Left colon (tissue), 2 donors: ENCODE measurements at regions not wholly inside any gene's neighbourhood (a gene's known extent, or its start where the extent isn't known, plus 50 kb on each side); places are given as distances from the start of the nearest gene placed in this dataset.

Source experiments
- ATAC-seq: fragments of 200-7000 bp; cut with Tn5 transposase; one replicate; pipeline ENCODE4 v1.9.1; 2020; ENCODE audit warnings: mild to moderate bottlenecking, moderate library complexity
- DNase-seq, 2 donors: peaks; one replicate each; pipeline ENCODE4 v3.0.0-alpha.2; 2020
- intact Hi-C, 2 donors: fragments of 100-400 bp; cut with DNase I in 1 of 2; cut with micrococcal nuclease in 1 of 2; formaldehyde crosslinking; loops; one replicate each; pipeline versions ENCODE4 v1.11.2 to v1.14.0; 2022; cut with DNase I, micrococcal nuclease
- donor health status: DM: no; HTN: no; CAD: no.
- donor health status: DM: yes; HTN: yes; CAD: no.

- intact Hi-C loops = no loop called here
- ATAC-seq (no peak), DNase-seq (no peak)
These were observed 610.2 kb upstream of the SYT4 start for GRCh38 chr18:43887491-43887890.

GRCh38 chr18:43888598-43888997 is 611.3 kb upstream of the SYT4 start:
- intact Hi-C loops = no loop called here
- DNase-seq (no peak), ATAC-seq (no peak)

- ATAC-seq = no peak
- intact Hi-C loops = no loop called here
- DNase-seq = no peak
These were observed 615.8 kb upstream of the SYT4 start for GRCh38 chr18:43893001-43893637.

- intact Hi-C loops = no loop called here
- ATAC-seq = no peak
- no peak for DNase-seq
These were observed 627.0 kb upstream of the SYT4 start for GRCh38 chr18:43904209-43904837.

DNA sequence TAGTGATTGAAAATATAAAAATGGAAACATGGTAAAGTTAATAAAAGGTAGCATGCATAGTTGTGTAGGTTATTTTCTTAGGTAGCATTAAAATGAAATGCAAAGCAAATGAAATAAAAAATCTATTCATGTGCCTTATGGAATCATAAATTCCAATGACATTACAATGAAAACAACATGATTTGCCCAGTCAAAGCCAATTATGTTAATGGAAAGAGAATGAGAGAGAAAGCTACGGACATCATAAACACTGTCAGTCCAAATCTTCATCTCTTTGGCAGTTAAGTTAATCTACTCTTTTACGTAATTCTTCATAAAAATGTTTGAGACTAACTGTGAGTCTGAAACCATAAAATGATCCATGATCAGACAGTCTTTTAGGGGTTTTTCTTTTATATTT is 636.7 kb upstream of the SYT4 start:
- DNase-seq (no peak), ATAC-seq (no peak)
- intact Hi-C loops = no loop called here

DNA sequence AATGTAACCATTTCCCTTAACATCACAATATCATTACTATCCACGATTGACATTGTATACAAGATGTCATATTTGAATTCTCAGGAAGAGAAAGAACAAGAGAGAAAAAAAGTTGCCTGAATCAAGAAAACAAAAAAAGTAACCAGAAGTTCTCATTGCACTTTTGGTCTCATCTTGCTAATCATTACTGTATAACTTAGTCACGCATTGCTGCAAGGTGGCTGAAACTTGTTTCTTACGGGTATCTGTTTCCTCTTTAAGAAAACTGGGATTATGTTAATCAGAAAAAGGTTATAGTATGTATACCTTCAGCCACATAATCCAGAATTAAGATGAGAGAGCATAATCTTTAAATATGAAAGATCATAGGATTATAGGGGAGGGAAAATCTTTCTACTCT is 639.7 kb upstream of the SYT4 start:
- no peak for DNase-seq
- intact Hi-C loops = no loop called here
- no peak for ATAC-seq

DNA sequence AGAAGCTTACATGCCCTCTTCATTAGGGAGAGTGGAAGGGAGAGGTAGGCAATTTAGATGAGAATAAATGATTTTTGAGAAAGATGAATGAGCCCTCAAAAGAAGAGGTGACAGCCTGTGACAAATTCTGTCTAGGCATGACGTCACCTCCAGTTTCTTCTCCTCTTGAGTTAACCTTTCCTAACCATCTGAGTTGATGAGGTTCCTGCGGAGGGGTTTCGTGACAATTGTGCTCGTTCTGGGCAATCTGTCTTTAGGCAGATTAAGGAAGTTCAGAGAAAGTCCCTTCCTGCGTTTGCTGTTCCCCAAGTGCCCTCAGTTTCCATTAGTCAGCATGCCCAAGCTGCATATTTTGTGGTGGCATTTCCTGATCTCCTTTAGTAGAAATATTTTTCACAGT is 640.2 kb upstream of the SYT4 start:
- no peak for ATAC-seq
- intact Hi-C loops = no loop called here
- DNase-seq = no peak

DNA sequence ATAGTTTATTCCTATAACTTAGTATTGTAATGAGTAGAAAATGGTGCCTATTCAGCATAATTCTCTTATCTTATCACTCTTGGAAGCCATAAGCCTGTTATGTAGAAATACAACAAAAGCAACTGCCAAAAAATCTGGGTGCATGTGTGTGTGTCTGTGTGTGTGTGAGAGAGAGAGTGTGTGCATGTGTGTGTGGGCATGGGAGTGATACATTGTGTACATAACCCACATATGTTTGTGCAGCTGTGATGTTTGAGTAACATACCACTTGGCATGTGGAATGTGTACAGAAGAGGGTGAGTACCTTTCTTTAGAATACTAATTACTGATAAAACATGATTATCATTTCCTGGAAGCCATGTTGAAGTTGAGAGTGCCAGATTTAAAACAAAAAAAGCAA is 642.3 kb upstream of the SYT4 start:
- no peak for DNase-seq
- ATAC-seq = no peak
- intact Hi-C loops = no loop called here

DNA sequence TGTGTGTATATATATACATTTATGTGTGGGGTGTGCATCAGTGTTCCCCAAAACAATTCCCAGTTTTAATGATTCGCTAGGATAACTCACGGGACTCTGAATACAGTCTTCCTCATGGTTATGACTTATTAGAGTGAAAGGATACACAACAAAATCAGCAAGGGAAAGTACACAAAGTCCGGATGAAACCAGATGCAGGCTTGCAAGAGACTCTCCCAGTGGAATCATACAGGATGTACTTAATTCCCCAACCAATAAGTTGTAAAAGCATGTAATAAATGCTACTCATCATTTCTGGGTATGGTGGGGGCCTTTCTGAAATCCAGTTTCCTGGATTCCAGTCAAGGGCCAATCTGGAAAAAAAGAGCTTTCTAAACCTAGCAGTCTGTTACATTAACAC is 654.1 kb upstream of the SYT4 start:
- no peak for ATAC-seq
- DNase-seq = no peak
- intact Hi-C loops = no loop called here

DNA sequence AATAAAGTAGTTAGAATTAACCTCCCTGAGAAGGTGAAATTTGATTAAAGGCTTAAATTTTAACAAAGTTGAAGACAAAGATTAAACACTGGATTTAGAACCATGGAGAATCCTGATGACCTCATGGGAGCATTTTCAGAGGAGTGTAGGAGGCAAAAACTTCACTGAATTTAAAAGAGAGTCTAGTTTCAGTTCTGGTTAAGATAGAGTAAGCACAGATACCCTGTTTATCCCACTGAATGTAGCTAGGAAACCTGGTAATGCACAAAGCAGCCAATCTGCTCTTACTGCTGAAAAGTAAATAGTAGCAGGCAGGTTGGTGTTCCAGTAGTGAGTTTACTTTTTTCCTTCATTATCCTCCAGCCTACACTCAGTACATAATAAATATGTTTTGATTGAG is 654.9 kb upstream of the SYT4 start:
- intact Hi-C loops = no loop called here
- ATAC-seq (no peak), DNase-seq (no peak)

DNA sequence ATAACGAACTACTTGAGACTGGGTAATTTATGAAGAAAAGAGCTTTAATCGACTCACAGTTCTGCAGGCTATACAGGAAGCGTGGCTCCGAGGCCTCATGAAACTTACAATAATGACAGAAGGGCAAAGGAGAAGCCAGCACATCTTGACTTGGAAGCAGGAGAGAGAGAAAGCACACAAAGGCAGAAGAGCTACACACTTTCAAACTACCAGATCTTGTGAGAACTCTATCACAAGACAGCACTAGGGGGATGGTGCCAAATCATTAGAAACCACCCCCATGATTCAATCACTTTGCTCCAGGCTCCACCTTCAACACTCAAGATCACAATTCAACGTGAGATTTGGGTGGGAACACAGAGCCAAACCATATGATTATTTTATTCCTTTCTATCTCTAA is 655.9 kb upstream of the SYT4 start:
- DNase-seq (no peak), ATAC-seq (no peak)
- intact Hi-C loops = no loop called here

- no peak for DNase-seq
- no peak for ATAC-seq
- intact Hi-C loops = no loop called here
These were observed 657.0 kb upstream of the SYT4 start for GRCh38 chr18:43934322-43934721.

GRCh38 chr18:43934781-43935471 is 657.6 kb upstream of the SYT4 start:
- ATAC-seq (no peak), DNase-seq (no peak)
- intact Hi-C loops = no loop called here

DNA sequence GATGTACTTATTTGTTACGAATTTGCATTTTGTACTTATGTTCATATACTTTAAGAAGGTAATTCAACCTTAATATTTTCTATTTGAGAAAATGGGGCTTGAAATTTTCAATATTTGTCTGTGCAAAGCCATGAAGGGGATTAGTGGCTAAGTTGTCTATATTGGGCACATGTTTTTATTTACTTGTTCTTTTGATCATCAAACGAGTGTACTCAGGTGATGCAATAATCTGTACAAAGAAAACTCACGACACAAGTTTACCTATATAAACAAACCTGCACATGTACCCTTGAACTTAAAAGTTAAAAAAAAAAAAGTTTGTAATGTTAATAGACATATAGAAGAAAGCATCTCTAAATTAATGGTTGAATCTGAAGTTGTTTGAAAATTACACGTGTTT is 658.9 kb upstream of the SYT4 start:
- intact Hi-C loops = no loop called here
- ATAC-seq (no peak), DNase-seq (no peak)

DNA sequence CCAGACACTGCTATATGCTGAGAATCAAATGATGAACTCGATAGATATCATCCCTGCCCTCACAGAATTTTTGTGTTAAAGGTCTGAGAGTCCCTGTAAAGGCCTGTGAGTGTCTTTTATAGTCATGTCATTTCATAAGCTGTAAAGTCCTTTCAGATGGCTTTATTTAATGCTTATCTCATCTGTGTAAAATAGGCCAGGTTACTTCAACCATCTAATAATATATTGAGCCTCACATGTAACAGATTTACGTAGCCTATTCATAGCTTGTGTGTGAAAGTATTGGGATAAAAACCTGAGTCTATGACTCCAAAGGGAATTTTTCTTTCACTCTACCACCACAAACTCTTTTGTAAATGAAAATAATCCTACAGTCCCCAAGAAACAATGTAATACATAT is 672.0 kb upstream of the SYT4 start:
- DNase-seq (no peak), ATAC-seq (no peak)
- intact Hi-C loops = no loop called here

- ATAC-seq = no peak
- DNase-seq = no peak
- intact Hi-C loops = no loop called here
These were observed 672.8 kb upstream of the SYT4 start for GRCh38 chr18:43950062-43950461.

DNA sequence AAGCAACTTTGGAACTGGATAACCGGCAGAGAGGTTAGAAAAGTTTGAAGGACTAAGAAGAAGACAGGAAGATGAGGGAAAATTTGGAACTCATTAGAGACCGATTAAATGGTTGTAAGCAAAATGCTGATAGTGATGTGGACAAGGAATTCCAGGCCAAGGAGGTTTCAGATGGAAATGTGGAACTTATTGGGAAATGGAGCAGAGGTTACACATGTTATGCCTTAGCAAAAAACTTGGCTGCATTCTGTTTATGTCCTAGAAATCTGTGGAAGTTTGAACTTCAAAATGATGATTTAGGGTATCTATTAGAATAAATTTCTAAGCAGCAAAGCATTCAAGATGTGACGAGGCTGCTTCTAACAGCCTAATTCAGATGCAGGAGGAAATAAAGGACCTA is 675.1 kb upstream of the SYT4 start:
- ATAC-seq (no peak), DNase-seq (no peak)

GRCh38 chr18:43961722-43962121 is 684.4 kb upstream of the SYT4 start:
- intact Hi-C loops = no loop called here
- DNase-seq = no peak
- no peak for ATAC-seq

More for the DNA sequence above, 675.1 kb upstream of the SYT4 start:
- intact Hi-C loops = no loop called here

DNA sequence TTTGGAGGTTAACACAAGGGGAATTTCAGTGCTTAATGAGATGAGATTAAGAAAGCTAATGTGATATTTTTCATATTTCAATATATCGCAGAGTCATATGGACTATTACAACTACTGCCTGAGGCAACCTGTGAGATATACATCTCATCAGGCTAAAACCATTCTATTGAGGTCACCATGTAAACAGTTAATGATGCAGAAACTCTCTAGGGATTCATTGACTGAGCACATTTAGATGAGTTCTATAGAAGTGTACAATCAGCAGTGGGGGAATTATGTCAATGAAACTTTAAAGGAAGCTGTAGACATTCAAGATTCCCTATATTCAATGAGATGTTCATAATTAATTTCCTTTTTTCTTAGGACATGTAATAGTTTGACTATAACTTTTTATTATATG is 687.4 kb upstream of the SYT4 start:
- intact Hi-C loops = no loop called here
- no peak for ATAC-seq
- no peak for DNase-seq

GRCh38 chr18:43965691-43966090 is 688.4 kb upstream of the SYT4 start:
- DNase-seq = no peak
- ATAC-seq = no peak
- intact Hi-C loops = no loop called here

- DNase-seq = no peak
- intact Hi-C loops = no loop called here
- ATAC-seq = no peak
These were observed 693.4 kb upstream of the SYT4 start for GRCh38 chr18:43970656-43971055.
